HG02840 (cell line): ENCODE measurements at regions not wholly inside any gene's neighbourhood (a gene's known extent, or its start where the extent isn't known, plus 50 kb on each side); places are given as distances from the start of the nearest gene placed in this dataset.

Experiments
- ATAC-seq: cut with Tn5 transposase; IDR thresholded peaks from one replicate; pipeline ENCODE4 v1.9.1; 2021; ENCODE audit warnings: mild to moderate bottlenecking, moderate library complexity, moderate number of reproducible peaks; ENCODE audit not compliant: unreplicated experiment, low FRiP score

DNA sequence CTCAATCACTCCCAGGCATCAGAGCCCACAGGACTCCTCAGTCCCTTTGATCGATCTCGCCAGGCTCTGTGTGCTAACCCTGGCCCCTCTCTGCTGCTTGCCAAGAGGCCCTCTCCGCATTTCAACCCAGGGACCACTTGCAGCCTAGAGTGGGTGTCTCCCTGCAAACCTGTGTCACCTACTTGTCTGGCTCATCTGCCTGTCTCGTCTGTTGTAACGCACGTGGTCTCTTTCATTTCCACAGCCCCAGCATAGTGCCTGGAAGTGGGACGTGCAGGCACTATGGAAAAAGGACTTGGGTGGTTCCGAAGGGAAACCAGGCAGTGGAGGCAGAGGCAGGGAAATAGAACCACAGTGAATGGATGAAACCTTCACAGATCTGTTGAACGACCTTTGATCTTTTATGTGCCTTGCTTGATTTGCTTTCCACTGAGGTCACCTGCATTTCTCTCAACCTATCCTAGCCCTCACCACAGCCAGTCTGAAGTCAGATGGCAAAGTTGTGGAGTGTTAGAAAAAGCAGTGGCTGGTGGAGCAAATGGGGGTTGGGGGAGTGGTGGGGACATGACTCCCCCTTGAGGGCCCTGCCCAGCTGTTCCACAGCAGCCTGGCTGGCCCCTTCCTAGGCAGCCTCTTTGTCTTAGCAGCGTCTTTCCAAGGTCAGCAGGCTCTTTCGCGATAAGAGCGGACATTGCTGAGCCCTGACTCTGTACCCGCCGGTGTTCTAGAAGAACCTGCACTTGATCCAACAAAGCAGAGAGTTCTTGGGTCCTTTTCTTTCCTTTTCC, 55.8 kb upstream of the TAGAP start:
- no peak for ATAC-seq

DNA sequence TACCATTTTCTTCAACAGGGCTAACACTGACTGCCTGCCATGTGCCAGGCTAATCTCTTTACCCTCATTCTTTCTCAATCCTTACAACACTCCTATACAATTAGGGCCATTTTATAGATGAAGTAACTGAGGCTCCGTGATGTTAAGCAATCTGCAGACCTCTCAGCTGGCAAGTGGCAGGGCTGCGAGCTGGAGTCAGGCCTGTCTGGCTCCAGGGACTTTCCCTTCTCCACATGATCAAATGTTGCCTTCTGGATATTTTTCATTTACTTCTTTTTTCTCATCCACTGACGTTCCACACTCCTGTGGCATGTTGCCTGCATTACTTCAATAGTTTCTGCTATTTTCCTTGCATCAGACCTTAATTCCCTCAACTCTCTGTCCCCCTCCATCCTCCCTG, 55.2 kb upstream of the TAGAP start:
- no peak for ATAC-seq

DNA sequence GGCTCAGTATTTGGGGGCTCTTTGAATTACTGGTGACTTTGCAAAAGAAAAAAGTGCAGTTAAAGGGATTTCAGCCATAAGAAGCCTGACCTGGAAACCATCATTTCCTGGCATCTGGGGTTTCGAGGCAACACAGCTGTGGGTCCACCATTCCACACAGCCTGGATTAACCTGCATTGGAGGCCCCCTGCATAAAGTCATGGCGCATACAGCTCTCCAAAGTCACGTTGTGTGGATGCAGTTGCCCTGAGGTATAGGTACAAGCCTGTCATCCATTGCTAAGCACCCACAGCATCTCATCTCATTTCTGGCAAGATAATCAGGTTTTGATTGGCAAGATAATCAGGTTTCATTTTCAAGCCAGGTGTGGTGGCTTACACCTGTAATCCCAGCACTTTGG, 54.5 kb upstream of the TAGAP start:
- no peak for ATAC-seq

DNA sequence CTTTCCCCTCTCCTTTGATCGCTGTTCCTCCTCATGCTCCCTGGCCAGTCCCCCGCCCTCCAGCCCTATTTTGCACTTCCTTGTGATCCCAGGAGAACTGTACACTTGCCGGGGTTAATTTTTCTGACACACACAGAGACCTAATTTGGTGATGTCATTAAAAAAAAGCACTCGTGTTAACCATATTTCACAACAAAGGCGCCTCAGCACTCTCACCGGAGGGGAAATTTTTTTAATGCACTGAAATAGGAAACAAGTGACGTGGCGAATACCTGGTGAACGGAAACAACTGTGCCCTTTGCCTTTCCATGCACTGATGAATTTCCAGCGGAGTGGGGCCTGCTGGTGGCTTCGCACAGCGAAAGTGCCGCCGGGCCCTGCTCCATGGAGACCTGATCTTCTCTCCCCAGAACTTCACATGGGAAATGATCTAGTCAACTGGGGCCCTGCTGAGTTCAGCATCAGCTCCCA, 53.9 kb upstream of the TAGAP start:
- no peak for ATAC-seq

DNA sequence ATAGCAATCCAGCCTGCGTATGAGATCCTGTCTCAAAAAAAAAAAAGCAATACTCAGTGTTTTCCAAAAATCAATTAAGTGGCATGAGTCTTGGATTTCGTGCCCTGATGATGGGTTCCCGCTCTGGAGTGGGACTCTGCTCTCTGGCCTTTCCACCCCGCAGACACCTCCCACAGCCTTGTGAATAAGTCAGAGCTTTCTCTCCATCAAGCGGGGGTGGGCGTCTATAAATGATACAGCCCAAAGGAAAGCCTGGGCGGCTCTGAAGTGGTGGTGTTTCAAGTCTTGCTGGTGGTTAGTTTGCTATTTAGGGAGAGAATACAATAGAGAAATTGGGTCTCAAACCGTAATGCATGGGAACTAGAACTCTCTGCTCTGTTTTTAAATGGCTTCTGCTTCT, 52.5 kb upstream of the TAGAP start:
- no peak for ATAC-seq

DNA sequence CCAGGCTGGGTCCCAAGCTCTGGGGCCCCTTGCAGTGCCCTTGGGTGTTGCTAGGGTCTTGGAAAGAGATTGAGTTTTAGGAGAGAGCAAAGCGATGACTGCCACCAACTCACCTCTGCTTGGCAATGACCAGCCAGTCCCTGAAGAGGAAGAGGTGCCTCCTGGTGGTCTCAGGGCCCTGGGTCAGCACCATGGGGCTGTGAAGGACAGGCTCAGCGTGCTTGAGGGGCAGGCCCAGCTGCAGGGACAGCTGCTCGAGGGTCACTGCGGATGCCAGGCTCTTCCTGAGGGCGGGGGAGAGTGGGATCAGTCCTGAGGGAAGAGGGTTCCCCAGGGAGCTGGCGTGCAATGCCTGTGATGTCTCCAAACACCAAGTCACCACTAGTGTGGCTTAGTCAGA, 50.8 kb upstream of the TAGAP start:
- no peak for ATAC-seq

DNA sequence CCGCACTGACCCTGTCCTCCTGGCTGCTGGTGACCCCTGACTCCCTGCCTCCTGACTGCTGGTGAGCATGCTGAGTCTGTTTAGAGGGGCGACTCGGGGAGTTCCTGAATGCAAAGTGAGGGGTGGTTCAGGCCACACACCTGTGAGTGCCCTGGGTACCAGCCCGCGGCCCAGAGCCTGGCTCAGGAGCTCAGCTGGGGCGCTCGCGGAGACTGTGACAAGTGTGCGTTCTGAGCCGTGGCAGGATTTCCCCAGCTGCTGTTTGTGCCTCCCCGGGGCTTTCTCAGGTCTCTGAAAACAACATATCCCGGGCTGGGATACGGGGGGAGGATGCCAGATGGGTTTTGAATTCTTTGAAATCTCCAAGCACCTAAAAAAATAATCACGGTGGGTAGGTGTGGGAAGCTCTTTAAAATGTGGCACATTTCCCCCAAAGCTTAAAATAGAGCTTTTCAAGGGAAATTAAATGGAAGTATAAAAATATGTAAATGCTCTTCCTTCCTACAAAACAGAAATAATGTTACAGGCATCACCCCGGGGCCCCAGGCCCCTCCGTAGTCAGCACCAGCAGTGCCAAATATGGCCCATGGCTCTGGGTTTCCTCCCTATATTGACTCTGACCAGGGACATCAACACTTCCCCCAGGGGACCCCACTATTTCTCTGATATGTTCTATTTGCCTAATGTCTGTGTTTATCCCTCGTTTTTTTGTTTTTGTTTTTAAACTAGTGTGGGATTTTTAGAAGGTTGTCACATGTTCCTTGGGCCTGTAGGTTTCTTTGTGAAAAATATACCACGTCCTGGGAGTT, 49.9 kb upstream of the TAGAP start:
- ATAC-seq, result peak; percentile 60
